HepG2 (cell line): ENCODE measurements at regions not wholly inside any gene's neighbourhood (a gene's known extent, or its start where the extent isn't known, plus 50 kb on each side); places are given as distances from the start of the nearest gene placed in this dataset.

Experiments used
- ATM ChIP-seq: fragments of 450-650 bp; IDR thresholded peaks from 2 replicates; pipeline ENCODE4 v1.7.1; 2017; ENCODE audit warnings: mild to moderate bottlenecking, borderline replicate concordance
- BRF2 ChIP-seq: sonication (generic); formaldehyde crosslinking; IDR thresholded peaks from 2 replicates; pipeline ENCODE4 v1.8.1; 2022; ENCODE audit warnings: mild to moderate bottlenecking, missing genetic modification reagents
- CTCF ChIP-seq: sonication (generic); formaldehyde crosslinking; IDR thresholded peaks from 2 replicates; pipeline ENCODE4 v1.5.0; 2020; ENCODE audit warnings: mild to moderate bottlenecking, missing genetic modification reagents, moderate library complexity
- EP300 ChIP-seq, 3 experiments: sonication (generic) in 1 of 3; formaldehyde crosslinking in 1 of 3; IDR thresholded peaks; 2 replicates each; pipeline versions ENCODE4 v1.5.1 to v1.6.1; 2011 to 2020; ENCODE audit warnings: low read depth in 2 of 3, low read length in 2 of 3, borderline replicate concordance in 1 of 3, improper control_type of control experiment in 1 of 3, mild to moderate bottlenecking in 1 of 3, missing genetic modification reagents in 1 of 3, moderate library complexity in 1 of 3
- GTF3A ChIP-seq: sonication (generic); formaldehyde crosslinking; conservative IDR thresholded peaks from 2 replicates; pipeline ENCODE4 v1.4.0; 2020; ENCODE audit warnings: mild to moderate bottlenecking, missing genetic modification reagents
- KLF13 ChIP-seq: sonication (generic); formaldehyde crosslinking; IDR thresholded peaks from 2 replicates; pipeline ENCODE4 v1.4.0; 2020; ENCODE audit warnings: mild to moderate bottlenecking, missing genetic modification reagents
- MAFG ChIP-seq: sonication (generic); formaldehyde crosslinking; IDR thresholded peaks from 2 replicates; pipeline ENCODE4 v1.5.1; 2020; ENCODE audit warnings: mild to moderate bottlenecking, missing genetic modification reagents
- MEIS1 ChIP-seq: sonication (generic); formaldehyde crosslinking; IDR thresholded peaks from 2 replicates; pipeline ENCODE4 v1.9.0; 2021; ENCODE audit warnings: mild to moderate bottlenecking, missing genetic modification reagents, moderate library complexity, borderline replicate concordance
- POLR2A ChIP-seq, 2 experiments: IDR thresholded peaks; 2 replicates each; pipeline ENCODE4 v1.6.1; 2011; ENCODE audit warnings: low read depth in 2 of 2, low read length in 2 of 2, mild to moderate bottlenecking in 1 of 2, moderate library complexity in 1 of 2; ENCODE audit not compliant: insufficient read depth in 1 of 2
- STAT6 ChIP-seq: sonication (generic); formaldehyde crosslinking; IDR thresholded peaks from 2 replicates; pipeline ENCODE4 v1.4.0; 2020; ENCODE audit warnings: missing genetic modification reagents, mild to moderate bottlenecking, borderline replicate concordance
- ZBTB2 ChIP-seq: sonication (generic); formaldehyde crosslinking; IDR thresholded peaks from 2 replicates; pipeline ENCODE4 v1.8.0; 2022; ENCODE audit warnings: low read depth, missing genetic modification reagents
- TF ChIP-seq, protein P1 (sequence below): sonication (generic); formaldehyde crosslinking; IDR thresholded peaks from 2 replicates; pipeline ENCODE4 v1.4.0; 2020; ENCODE audit warnings: low read depth, mild to moderate bottlenecking, missing genetic modification reagents
- TF ChIP-seq, protein P2 (sequence below): IDR thresholded peaks from 2 replicates; pipeline ENCODE4 v1.6.1; 2016; ENCODE audit warnings: missing biosample characterization, missing genetic modification reagents, low read depth
- TF ChIP-seq, protein P3 (sequence below): sonication (generic); formaldehyde crosslinking; IDR thresholded peaks from 2 replicates; pipeline ENCODE4 v1.8.1; 2022; ENCODE audit warnings: low read depth, mild to moderate bottlenecking, missing genetic modification reagents

DNA sequence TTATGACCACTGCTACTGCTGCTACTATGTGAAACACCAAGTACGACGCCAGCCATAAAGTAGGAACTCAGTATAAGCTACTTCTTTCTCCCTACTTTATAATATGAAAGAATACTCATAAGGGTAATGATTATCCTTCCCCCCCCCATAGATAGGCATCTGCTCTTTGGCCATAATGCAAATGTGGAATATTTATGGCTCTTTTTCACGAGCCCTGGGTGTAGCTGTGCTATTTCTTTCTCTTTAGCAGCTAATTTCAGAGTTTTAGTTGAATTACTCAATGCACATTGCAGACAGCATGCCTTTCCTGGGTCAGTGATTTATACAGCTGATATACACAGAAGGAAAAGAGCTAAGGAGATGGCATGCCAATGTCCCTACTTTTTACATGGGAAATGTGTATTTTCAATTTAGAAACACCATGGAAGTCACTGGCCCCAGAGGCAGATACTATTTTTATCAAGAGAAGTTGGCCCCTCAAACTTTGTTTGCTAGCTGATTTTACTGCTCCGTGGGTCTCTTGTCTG, 234.1 kb upstream of the KIAA1217 start:
- TF ChIP-seq ZBTB2 (CRISPR knock-in tag) (no peak), POLR2A (IDR thresholded peaks at IDR 0.05; ENCODE audit: insufficient read depth in 1 of 2, low read depth in 2 of 2, low read length in 2 of 2) (no peak), GTF3A (CRISPR knock-in tag) (no peak), MAFG (CRISPR knock-in tag) (no peak), BRF2 (CRISPR knock-in tag) (no peak), MEIS1 (CRISPR knock-in tag) (no peak), STAT6 (CRISPR knock-in tag) (no peak), EP300 (IDR thresholded peaks at IDR 0.05; ENCODE audit: low read depth in 2 of 2, low read length in 2 of 2) (no peak), EP300 (CRISPR knock-in tag; IDR thresholded peaks at IDR 0.05; ENCODE audit: borderline replicate concordance) (no peak), CTCF (CRISPR knock-in tag) (no peak), ATM (no peak), KLF13 (no peak)
- TF ChIP-seq, protein P1, sequence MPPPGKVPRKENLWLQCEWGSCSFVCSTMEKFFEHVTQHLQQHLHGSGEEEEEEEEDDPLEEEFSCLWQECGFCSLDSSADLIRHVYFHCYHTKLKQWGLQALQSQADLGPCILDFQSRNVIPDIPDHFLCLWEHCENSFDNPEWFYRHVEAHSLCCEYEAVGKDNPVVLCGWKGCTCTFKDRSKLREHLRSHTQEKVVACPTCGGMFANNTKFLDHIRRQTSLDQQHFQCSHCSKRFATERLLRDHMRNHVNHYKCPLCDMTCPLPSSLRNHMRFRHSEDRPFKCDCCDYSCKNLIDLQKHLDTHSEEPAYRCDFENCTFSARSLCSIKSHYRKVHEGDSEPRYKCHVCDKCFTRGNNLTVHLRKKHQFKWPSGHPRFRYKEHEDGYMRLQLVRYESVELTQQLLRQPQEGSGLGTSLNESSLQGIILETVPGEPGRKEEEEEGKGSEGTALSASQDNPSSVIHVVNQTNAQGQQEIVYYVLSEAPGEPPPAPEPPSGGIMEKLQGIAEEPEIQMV (CRISPR knock-in tag) = no peak
- TF ChIP-seq, protein P2, sequence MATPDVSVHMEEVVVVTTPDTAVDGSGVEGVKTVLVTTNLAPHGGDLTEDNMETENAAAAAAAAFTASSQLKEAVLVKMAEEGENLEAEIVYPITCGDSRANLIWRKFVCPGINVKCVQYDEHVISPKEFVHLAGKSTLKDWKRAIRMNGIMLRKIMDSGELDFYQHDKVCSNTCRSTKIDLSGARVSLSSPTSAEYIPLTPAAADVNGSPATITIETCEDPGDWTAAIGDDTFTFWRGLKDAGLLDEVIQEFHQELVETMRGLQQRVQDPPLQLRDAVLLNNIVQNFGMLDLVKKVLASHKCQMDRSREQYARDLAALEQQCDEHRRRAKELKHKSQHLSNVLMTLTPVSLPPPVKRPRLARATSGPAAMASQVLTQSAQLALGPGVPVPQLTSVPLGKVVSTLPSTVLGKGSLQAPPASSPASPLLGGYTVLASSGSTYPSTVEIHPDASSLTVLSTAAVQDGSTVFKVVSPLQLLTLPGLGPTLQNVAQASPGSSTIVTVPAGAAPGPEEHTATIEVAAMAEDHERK = no peak
- TF ChIP-seq, protein P3, sequence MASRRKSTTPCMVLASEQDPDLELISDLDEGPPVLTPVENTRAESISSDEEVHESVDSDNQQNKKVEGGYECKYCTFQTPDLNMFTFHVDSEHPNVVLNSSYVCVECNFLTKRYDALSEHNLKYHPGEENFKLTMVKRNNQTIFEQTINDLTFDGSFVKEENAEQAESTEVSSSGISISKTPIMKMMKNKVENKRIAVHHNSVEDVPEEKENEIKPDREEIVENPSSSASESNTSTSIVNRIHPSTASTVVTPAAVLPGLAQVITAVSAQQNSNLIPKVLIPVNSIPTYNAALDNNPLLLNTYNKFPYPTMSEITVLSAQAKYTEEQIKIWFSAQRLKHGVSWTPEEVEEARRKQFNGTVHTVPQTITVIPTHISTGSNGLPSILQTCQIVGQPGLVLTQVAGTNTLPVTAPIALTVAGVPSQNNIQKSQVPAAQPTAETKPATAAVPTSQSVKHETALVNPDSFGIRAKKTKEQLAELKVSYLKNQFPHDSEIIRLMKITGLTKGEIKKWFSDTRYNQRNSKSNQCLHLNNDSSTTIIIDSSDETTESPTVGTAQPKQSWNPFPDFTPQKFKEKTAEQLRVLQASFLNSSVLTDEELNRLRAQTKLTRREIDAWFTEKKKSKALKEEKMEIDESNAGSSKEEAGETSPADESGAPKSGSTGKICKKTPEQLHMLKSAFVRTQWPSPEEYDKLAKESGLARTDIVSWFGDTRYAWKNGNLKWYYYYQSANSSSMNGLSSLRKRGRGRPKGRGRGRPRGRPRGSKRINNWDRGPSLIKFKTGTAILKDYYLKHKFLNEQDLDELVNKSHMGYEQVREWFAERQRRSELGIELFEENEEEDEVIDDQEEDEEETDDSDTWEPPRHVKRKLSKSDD (CRISPR knock-in tag) = no peak
